PFSK-1 (cell line): ENCODE measurements at regions not wholly inside any gene's neighbourhood (a gene's known extent, or its start where the extent isn't known, plus 50 kb on each side); places are given as distances from the start of the nearest gene placed in this dataset.

Source experiments
- FOXP2 ChIP-seq: optimal IDR thresholded peaks from 2 replicates; pipeline ENCODE3; 2011; ENCODE audit warnings: borderline replicate concordance, control low read depth, inconsistent platforms; ENCODE audit not compliant: insufficient read depth; ENCODE audit errors: extremely low read length, extremely low read depth
- POLR2AphosphoS5 ChIP-seq: IDR thresholded peaks from 2 replicates; pipeline ENCODE4 v1.6.1; 2012; ENCODE audit warnings: low read depth, mild to moderate bottlenecking, control low read depth, low read length, moderate library complexity
- SIN3A ChIP-seq: IDR thresholded peaks from 2 replicates; pipeline ENCODE4 v1.6.1; 2012; ENCODE audit warnings: mild to moderate bottlenecking, low read length, moderate library complexity, borderline replicate concordance; ENCODE audit not compliant: insufficient read depth
- TAF1 ChIP-seq: IDR thresholded peaks from 2 replicates; pipeline ENCODE4 v1.6.1; 2012; ENCODE audit warnings: low read length, control low read depth, borderline replicate concordance; ENCODE audit not compliant: insufficient read depth
- TF ChIP-seq, protein P1 (sequence below), 2 experiments: IDR thresholded peaks; 2 replicates each; pipeline versions ENCODE4 v1.6.1 to v1.8.0; 2011 to 2012; ENCODE audit warnings: low read depth in 2 of 2, low read length in 2 of 2, control low read depth in 1 of 2, inconsistent platforms in 1 of 2, mild to moderate bottlenecking in 1 of 2, moderate library complexity in 1 of 2; ENCODE audit not compliant: insufficient read depth in 1 of 2

DNA sequence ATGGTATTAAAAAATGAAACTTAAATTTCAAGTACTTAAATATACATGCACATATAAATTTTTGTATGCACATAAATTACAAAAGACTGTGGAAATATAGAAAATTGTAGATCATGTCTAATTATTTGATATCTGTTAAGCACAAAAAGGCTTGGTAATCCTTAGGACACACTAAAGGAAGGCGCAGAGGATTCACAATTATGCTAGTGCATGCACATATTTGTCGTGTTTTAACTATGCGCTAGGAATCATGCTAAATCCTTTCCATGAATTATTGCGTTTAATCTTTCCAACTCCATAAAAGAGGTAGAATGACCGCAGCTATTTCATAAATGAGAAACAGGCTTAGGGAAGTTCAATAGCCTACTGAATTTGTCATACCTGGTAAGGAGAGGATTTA, 244.1 kb upstream of the ITGA1 start:
- TF ChIP-seq SIN3A (no peak), TAF1 (no peak), FOXP2 (no peak), POLR2AphosphoS5 (no peak)
- TF ChIP-seq, protein P1, sequence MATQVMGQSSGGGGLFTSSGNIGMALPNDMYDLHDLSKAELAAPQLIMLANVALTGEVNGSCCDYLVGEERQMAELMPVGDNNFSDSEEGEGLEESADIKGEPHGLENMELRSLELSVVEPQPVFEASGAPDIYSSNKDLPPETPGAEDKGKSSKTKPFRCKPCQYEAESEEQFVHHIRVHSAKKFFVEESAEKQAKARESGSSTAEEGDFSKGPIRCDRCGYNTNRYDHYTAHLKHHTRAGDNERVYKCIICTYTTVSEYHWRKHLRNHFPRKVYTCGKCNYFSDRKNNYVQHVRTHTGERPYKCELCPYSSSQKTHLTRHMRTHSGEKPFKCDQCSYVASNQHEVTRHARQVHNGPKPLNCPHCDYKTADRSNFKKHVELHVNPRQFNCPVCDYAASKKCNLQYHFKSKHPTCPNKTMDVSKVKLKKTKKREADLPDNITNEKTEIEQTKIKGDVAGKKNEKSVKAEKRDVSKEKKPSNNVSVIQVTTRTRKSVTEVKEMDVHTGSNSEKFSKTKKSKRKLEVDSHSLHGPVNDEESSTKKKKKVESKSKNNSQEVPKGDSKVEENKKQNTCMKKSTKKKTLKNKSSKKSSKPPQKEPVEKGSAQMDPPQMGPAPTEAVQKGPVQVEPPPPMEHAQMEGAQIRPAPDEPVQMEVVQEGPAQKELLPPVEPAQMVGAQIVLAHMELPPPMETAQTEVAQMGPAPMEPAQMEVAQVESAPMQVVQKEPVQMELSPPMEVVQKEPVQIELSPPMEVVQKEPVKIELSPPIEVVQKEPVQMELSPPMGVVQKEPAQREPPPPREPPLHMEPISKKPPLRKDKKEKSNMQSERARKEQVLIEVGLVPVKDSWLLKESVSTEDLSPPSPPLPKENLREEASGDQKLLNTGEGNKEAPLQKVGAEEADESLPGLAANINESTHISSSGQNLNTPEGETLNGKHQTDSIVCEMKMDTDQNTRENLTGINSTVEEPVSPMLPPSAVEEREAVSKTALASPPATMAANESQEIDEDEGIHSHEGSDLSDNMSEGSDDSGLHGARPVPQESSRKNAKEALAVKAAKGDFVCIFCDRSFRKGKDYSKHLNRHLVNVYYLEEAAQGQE (IDR thresholded peaks at IDR 0.05; ENCODE audit: insufficient read depth in 1 of 2, low read depth in 2 of 2, low read length in 2 of 2), result no peak

DNA sequence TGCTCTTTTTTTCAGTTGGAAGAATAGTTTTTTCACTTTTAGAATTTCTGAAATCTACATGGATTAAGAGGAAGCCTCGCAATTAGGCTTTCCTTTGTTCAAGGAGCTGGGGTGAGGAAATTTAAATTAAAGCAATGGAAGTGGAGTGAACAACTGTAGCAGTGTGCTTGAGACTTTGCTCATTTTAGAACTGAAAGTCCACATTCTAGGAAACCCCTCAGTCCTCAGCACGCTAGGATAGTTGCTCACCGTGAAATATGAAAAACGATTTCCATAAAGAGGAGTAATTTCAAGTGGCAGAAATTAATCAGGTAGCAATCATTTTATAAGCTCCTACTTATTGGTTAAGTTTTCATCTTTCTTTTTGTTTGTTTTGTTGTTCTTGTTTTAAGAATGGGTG, 243.0 kb upstream of the ITGA1 start:
- TF ChIP-seq, protein P1 (IDR thresholded peaks at IDR 0.05; ENCODE audit: insufficient read depth in 1 of 2, low read depth in 2 of 2, low read length in 2 of 2), result no peak

DNA sequence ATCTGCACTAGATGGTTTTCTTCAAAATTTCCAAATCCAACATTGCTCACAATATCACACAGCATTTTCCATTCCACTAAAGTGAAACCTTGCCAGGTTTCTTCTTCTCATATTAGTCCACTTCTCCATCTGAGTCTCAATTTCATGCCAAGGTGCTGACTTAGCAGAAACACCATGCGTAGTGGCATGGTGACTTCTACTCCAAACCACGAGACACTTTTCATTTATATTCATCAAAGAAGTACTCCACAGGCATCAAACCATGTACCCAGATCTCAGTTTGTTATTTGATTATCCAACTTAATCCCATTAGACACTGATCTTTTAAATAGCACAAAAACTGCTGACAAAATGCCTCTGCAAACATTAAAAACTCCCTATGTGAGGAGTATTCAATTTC, 233.4 kb upstream of the ITGA1 start:
- no peak for TF ChIP-seq SIN3A
- TF ChIP-seq, protein P1 (IDR thresholded peaks at IDR 0.05; ENCODE audit: insufficient read depth in 1 of 2, low read depth in 2 of 2, low read length in 2 of 2), result no peak
- TF ChIP-seq TAF1, result no peak
- TF ChIP-seq FOXP2, result no peak
- TF ChIP-seq POLR2AphosphoS5, result no peak

DNA sequence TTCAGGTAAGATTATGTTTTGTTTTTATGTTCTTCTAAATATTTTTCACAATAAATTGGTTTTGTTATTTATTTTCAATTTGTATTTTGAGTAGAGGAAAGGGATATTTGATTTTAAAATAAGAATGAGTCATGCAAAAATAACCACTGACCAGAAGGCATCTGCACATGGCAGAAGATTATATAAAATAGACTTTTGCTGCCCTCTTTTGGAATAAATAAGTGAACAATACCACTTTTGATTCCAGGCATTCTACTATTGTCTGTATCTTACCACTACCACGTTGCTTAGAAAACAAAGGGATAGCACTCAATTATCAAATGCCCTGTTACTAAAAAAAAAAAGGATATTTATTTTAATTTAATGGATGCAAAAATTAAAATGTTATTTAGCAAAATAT, 227.3 kb upstream of the ITGA1 start:
- TF ChIP-seq TAF1, result no peak
- TF ChIP-seq POLR2AphosphoS5, result no peak
- TF ChIP-seq, protein P1 (IDR thresholded peaks at IDR 0.05; ENCODE audit: insufficient read depth in 1 of 2, low read depth in 2 of 2, low read length in 2 of 2), result no peak
- no peak for TF ChIP-seq SIN3A
- TF ChIP-seq FOXP2, result no peak

DNA sequence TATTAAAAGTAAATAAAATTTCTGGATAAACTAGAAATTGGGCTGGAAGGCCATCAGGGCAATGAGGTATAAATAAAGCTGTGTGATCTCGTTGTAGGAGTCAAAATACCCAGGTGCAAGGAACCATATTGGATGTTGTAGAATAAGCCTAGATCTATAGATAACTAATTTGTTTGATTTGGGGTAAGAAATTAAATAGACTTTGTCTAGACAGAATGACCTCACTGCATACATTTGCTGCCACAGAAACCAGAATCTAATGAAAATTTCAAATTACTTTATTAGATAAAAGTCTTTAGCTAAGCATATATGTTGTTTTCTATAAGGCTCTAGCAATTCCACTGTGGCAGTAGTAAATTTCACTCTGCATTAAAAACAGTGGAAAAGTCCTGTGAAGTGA, 225.2 kb upstream of the ITGA1 start:
- TF ChIP-seq SIN3A (no peak), TAF1 (no peak), POLR2AphosphoS5 (no peak), FOXP2 (no peak)
- TF ChIP-seq, protein P1 (IDR thresholded peaks at IDR 0.05; ENCODE audit: insufficient read depth in 1 of 2, low read depth in 2 of 2, low read length in 2 of 2), result no peak
